CD4-positive, alpha-beta T cell (primary cell): ENCODE measurements at regions not wholly inside any gene's neighbourhood (a gene's known extent, or its start where the extent isn't known, plus 50 kb on each side); places are given as distances from the start of the nearest gene placed in this dataset.

Experiments
- ATAC-seq: fragments of 200-7000 bp; cut with Tn5 transposase; one replicate; pipeline ENCODE4 v1.10.0; 2022; ENCODE audit warnings: mild to moderate bottlenecking; ENCODE audit not compliant: poor library complexity
- CTCF ChIA-PET: fragments of 350-600 bp; sonication (Branson Sonifier 250); formaldehyde crosslinking; loops from one replicate; lab custom pipeline; 2021; ENCODE audit warnings: antibody characterized with exemption, inconsistent platforms; lab: Charles Lee
- POLR2A ChIA-PET: fragments of 350-600 bp; sonication (Branson Sonifier 250); formaldehyde crosslinking; loops from one replicate; lab custom pipeline; 2021; ENCODE audit warnings: antibody characterized with exemption, inconsistent platforms; lab: Charles Lee
- DNase-seq, 14 experiments: peaks; one replicate each; pipeline ENCODE4 v3.0.0-alpha.2; 2013 to 2020; ENCODE audit warnings: mixed read lengths in 2 of 14
- H3K27ac ChIP-seq, 2 donors: one replicate each; pipeline versions ENCODE4 v1.5.1 to v1.7.0; 2013; ENCODE audit warnings: low read length in 2 of 2, low read depth in 1 of 2, mild to moderate bottlenecking in 1 of 2
- H3K27me3 ChIP-seq, 2 experiments: 1 replicate in 1 of 2; 2 replicates in 1 of 2; pipeline versions ENCODE4 v1.6.1 to v1.7.0; 2013; ENCODE audit warnings: low read length in 2 of 2, control low read depth in 1 of 2, mild to moderate bottlenecking in 1 of 2, moderate library complexity in 1 of 2; ENCODE audit not compliant: insufficient read depth in 2 of 2, control insufficient read depth in 1 of 2
- H3K36me3 ChIP-seq: one replicate; pipeline ENCODE4 v1.6.1; 2013; ENCODE audit warnings: low read length, control low read depth; ENCODE audit not compliant: insufficient read depth
- H3K4me1 ChIP-seq: one replicate; pipeline ENCODE4 v1.6.1; 2013; ENCODE audit warnings: low read length, control low read depth; ENCODE audit not compliant: insufficient read depth
- H3K4me3 ChIP-seq: one replicate; pipeline ENCODE4 v1.5.1; 2013; ENCODE audit warnings: mild to moderate bottlenecking, low read length, moderate library complexity
- H3K9me3 ChIP-seq, 2 experiments: 1 replicate in 1 of 2; 2 replicates in 1 of 2; pipeline versions ENCODE4 v1.6.1 to v1.7.0; 2013; ENCODE audit warnings: low read length in 2 of 2, mild to moderate bottlenecking in 2 of 2, control low read depth in 1 of 2, moderate library complexity in 1 of 2; ENCODE audit not compliant: control insufficient read depth in 1 of 2, insufficient read depth in 1 of 2
- H3K27ac Mint-ChIP-seq: one replicate; pipeline ENCODE4 v1.8.0; 2020; ENCODE audit warnings: mixed read lengths
- H3K27me3 Mint-ChIP-seq: one replicate; pipeline ENCODE4 v1.8.0; 2021; ENCODE audit warnings: mixed read lengths
- H3K36me3 Mint-ChIP-seq: one replicate; pipeline ENCODE4 v1.8.0; 2021; ENCODE audit warnings: low read depth, mixed read lengths
- H3K4me1 Mint-ChIP-seq: one replicate; pipeline ENCODE4 v1.8.0; 2021; ENCODE audit warnings: low read depth, mixed read lengths
- H3K4me3 Mint-ChIP-seq: one replicate; pipeline ENCODE4 v1.8.0; 2020; ENCODE audit warnings: mild to moderate bottlenecking, mixed read lengths
- H3K9me3 Mint-ChIP-seq: one replicate; pipeline ENCODE4 v1.8.0; 2020; ENCODE audit warnings: mixed read lengths
- intact Hi-C, 2 experiments: fragments of 100-400 bp; cut with DNase I in 1 of 2; cut with micrococcal nuclease in 1 of 2; formaldehyde crosslinking; loops; one replicate each; pipeline versions ENCODE4 v1.15.1 to v1.9.0; 2023 to 2025; cut with DNase I, micrococcal nuclease
- TF ChIP-seq, protein P1 (sequence below): fragments of 200-600 bp; IDR thresholded peaks from one replicate; pipeline ENCODE4 v1.8.0; 2022; ENCODE audit warnings: antibody characterized with exemption, mild to moderate bottlenecking

DNA sequence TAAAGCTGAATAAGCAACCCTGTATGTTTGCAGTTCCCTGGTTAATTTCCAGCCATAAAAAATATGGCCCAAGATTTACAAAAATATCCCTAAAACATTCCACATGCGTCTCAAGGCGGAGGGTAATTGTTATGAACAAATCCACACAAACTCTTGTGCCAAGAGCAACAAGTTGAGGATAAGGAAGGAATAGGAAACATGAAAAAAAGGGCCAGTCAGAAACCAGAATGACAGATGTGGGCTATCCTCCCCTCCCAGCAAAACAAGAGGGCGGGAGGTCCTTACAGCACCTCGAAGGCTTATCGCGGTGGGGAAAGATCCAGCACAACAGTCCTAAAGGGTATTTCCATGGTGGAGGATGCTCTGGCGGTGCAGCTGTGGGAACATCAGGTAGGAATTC lies 155.6 kb upstream of the HES1 start:
- DNase-seq (no peak), ATAC-seq (no peak)
- Histone ChIP-seq H3K27ac (no peak overlapping the region), H3K27me3 (no peaks in the 10 kb centered on the region), H3K9me3 (peaks cover 0 to 5% of the 10 kb centered on the region in 2 experiments), H3K4me3 (no peak overlapping the region), H3K4me1 (no peaks in the 10 kb centered on the region), H3K36me3 (no peaks in the 10 kb centered on the region)
- no peaks in the 10 kb centered on the region for H3K9me3 Mint-ChIP-seq
- H3K27me3 Mint-ChIP-seq: no peaks in the 10 kb centered on the region
- no peak overlapping the region for H3K27ac Mint-ChIP-seq
- H3K4me1 Mint-ChIP-seq: no peaks in the 10 kb centered on the region
- TF ChIP-seq, protein P1, sequence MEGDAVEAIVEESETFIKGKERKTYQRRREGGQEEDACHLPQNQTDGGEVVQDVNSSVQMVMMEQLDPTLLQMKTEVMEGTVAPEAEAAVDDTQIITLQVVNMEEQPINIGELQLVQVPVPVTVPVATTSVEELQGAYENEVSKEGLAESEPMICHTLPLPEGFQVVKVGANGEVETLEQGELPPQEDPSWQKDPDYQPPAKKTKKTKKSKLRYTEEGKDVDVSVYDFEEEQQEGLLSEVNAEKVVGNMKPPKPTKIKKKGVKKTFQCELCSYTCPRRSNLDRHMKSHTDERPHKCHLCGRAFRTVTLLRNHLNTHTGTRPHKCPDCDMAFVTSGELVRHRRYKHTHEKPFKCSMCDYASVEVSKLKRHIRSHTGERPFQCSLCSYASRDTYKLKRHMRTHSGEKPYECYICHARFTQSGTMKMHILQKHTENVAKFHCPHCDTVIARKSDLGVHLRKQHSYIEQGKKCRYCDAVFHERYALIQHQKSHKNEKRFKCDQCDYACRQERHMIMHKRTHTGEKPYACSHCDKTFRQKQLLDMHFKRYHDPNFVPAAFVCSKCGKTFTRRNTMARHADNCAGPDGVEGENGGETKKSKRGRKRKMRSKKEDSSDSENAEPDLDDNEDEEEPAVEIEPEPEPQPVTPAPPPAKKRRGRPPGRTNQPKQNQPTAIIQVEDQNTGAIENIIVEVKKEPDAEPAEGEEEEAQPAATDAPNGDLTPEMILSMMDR: no peak
- H3K4me3 Mint-ChIP-seq: no peak overlapping the region
- H3K36me3 Mint-ChIP-seq: no peaks in the 10 kb centered on the region
- intact Hi-C loops: no loop called here
- ChIA-PET POLR2A (interaction anchor here (0.7 kb wide), 1 partner anchor 69 kb away, joined by 4 read pairs; no protein-coding TSS in a partner anchor), CTCF (no interaction called here)

DNA sequence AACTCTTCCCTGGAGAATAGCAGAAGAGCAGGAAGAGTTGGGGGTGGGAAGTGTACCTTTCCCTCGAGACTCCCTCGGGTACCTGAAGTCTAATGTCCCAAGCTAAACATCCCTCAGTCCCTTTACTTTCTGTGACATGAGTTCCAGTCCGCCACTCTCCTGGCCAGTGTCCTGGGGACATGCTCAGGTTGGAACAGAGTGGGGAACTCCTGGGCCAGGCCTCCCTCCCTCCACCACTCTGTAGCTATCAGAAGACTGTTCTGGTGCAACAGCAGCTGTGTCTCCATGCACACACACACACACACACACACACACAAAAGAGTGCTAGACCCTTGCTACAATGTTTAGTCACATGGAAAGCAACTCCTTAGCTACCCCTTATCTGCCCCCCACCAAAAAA lies 155.0 kb upstream of the HES1 start:
- POLR2A ChIA-PET: no interaction called here

DNA sequence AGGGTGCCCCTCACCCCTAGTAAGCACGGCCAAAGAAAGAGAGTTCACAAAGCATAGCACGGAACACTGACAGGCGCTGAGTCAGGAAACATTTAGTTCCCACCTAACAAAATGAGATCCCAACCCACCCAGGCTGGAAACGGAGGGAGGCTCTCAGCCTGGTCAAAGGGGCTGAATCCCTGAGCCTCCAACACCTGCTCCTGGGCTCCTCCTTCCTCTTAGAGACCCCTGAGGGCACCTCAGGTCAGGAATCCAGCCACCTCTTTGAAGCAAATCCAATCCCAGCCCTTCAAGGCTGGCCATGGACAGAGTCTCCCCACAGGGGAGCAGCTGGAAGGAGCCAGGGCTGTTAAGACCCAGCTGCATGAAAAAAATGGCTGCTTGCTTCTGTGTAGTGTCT lies 154.4 kb upstream of the HES1 start:
- Histone ChIP-seq H3K27me3 (no peaks in the 10 kb centered on the region), H3K27ac (no peak overlapping the region), H3K4me3 (no peak overlapping the region), H3K9me3 (peaks cover 0 to 5% of the 10 kb centered on the region in 2 experiments), H3K4me1 (no peaks in the 10 kb centered on the region), H3K36me3 (no peaks in the 10 kb centered on the region)
- ATAC-seq (no peak), DNase-seq (no peak)
- no peaks in the 10 kb centered on the region for H3K27me3 Mint-ChIP-seq
- CTCF ChIA-PET: no interaction called here
- H3K27ac Mint-ChIP-seq: no peak overlapping the region
- H3K4me1 Mint-ChIP-seq: no peaks in the 10 kb centered on the region
- intact Hi-C loops: no loop called here
- no peaks in the 10 kb centered on the region for H3K36me3 Mint-ChIP-seq
- POLR2A ChIA-PET: no interaction called here
- TF ChIP-seq, protein P1: no peak
- no peaks in the 10 kb centered on the region for H3K9me3 Mint-ChIP-seq
- H3K4me3 Mint-ChIP-seq: no peak overlapping the region

More for the DNA sequence above, 155.0 kb upstream of the HES1 start:
- Mint-ChIP-seq H3K36me3 (no peaks in the 10 kb centered on the region), H3K4me3 (no peak overlapping the region), H3K27ac (no peak overlapping the region), H3K27me3 (no peaks in the 10 kb centered on the region), H3K9me3 (no peaks in the 10 kb centered on the region), H3K4me1 (no peaks in the 10 kb centered on the region)
- TF ChIP-seq, protein P1: no peak
- Histone ChIP-seq H3K4me1 (no peaks in the 10 kb centered on the region), H3K4me3 (no peak overlapping the region), H3K9me3 (peaks cover 0 to 5% of the 10 kb centered on the region in 2 experiments), H3K27me3 (no peaks in the 10 kb centered on the region), H3K36me3 (no peaks in the 10 kb centered on the region), H3K27ac (no peak overlapping the region)
- no peak for DNase-seq
- no peak for ATAC-seq
- intact Hi-C loops: no loop called here
- CTCF ChIA-PET: no interaction called here
